Neural progenitor cell (in vitro differentiated cells): ENCODE measurements at regions not wholly inside any gene's neighbourhood (a gene's known extent, or its start where the extent isn't known, plus 50 kb on each side); places are given as distances from the start of the nearest gene placed in this dataset.

ENCODE experiments used
- DNase-seq: peaks from one replicate; pipeline ENCODE4 v3.0.0-alpha.2; 2016; ENCODE audit warnings: low spot score
- H2AFZ ChIP-seq: fragments of 200-600 bp; sonication (generic); replicated peaks from 2 replicates; pipeline ENCODE4 v1.6.1; 2016; ENCODE audit warnings: antibody characterized with exemption
- H3F3A ChIP-seq: fragments of 200-600 bp; sonication (generic); 2 replicates; pipeline ENCODE4 v1.6.1; 2016; ENCODE audit warnings: antibody characterized with exemption, low read depth
- H3K27ac ChIP-seq: fragments of 200-600 bp; sonication (generic); 2 replicates; pipeline ENCODE4 v1.5.1; 2016; ENCODE audit warnings: mild to moderate bottlenecking
- H3K27me3 ChIP-seq: fragments of 200-600 bp; sonication (generic); 2 replicates; pipeline ENCODE4 v1.6.1; 2016; ENCODE audit warnings: mild to moderate bottlenecking, moderate library complexity
- H3K36me3 ChIP-seq: fragments of 200-600 bp; sonication (generic); 2 replicates; pipeline ENCODE4 v1.5.1; 2016
- H3K4me1 ChIP-seq: fragments of 200-600 bp; sonication (generic); 2 replicates; pipeline ENCODE4 v1.6.1; 2016; ENCODE audit warnings: mixed run types
- H3K4me2 ChIP-seq: fragments of 200-600 bp; sonication (generic); 2 replicates; pipeline ENCODE4 v1.6.1; 2016
- H3K4me3 ChIP-seq: fragments of 200-600 bp; sonication (generic); 2 replicates; pipeline ENCODE4 v1.5.1; 2016
- H3K79me2 ChIP-seq: fragments of 200-600 bp; sonication (generic); 2 replicates; pipeline ENCODE4 v1.6.1; 2016; ENCODE audit warnings: low read depth
- H3K9ac ChIP-seq: fragments of 200-600 bp; sonication (generic); 2 replicates; pipeline ENCODE4 v1.6.1; 2016
- H3K9me3 ChIP-seq: fragments of 200-600 bp; sonication (generic); 2 replicates; pipeline ENCODE4 v1.5.1; 2016; ENCODE audit warnings: low read depth
- H4K20me1 ChIP-seq: fragments of 200-600 bp; sonication (generic); 2 replicates; pipeline ENCODE4 v1.6.1; 2016; ENCODE audit warnings: low read depth
- H3K27ac Mint-ChIP-seq: 3 replicates; pipeline ENCODE4 v1.8.0; 2021; ENCODE audit warnings: mixed read lengths
- H3K27me3 Mint-ChIP-seq: 2 replicates; pipeline ENCODE4 v1.8.0; 2022; ENCODE audit warnings: low read depth, mild to moderate bottlenecking, inconsistent platforms, moderate library complexity, mixed read lengths; ENCODE audit not compliant: insufficient read depth
- H3K36me3 Mint-ChIP-seq: 3 replicates; pipeline ENCODE4 v1.8.0; 2021; ENCODE audit warnings: mixed read lengths
- H3K4me1 Mint-ChIP-seq: 3 replicates; pipeline ENCODE4 v1.8.0; 2021; ENCODE audit warnings: mixed read lengths
- H3K4me3 Mint-ChIP-seq: 3 replicates; pipeline ENCODE4 v1.8.0; 2021; ENCODE audit warnings: mild to moderate bottlenecking, moderate library complexity, mixed read lengths
- H3K9me3 Mint-ChIP-seq: 3 replicates; pipeline ENCODE4 v1.8.0; 2020; ENCODE audit warnings: mixed read lengths
- CTCF ChIP-seq: fragments of 200-600 bp; sonication (generic); IDR thresholded peaks from 2 replicates; pipeline ENCODE4 v1.5.1; 2017; ENCODE audit warnings: antibody characterized with exemption, mild to moderate bottlenecking
- EZH2 ChIP-seq: fragments of 200-600 bp; sonication (generic); IDR thresholded peaks from 2 replicates; pipeline ENCODE4 v1.6.1; 2017; ENCODE audit warnings: antibody characterized with exemption, mild to moderate bottlenecking, moderate library complexity
- EZH2phosphoT487 ChIP-seq: fragments of 200-600 bp; sonication (generic); IDR thresholded peaks from 2 replicates; pipeline ENCODE4 v1.6.1; 2017; ENCODE audit warnings: antibody characterized with exemption

- Histone ChIP-seq H3K4me1 (no peaks in the 10 kb centered on the region), H3K27ac (no peak overlapping the region)
Measured at GRCh38 chr3:152093901-152094300, 174.8 kb upstream of the MBNL1 start.

GRCh38 chr3:152094406-152094805, 174.3 kb upstream of the MBNL1 start:
- no peak overlapping the region for H3K27ac Mint-ChIP-seq
- H3K9me3 ChIP-seq: no peaks in the 10 kb centered on the region
- no peak overlapping the region for H3K4me3 ChIP-seq
- peaks cover 4% of the 10 kb centered on the region for H3K27me3 Mint-ChIP-seq
- no peak overlapping the region for H3K9ac ChIP-seq
- no peak for DNase-seq
- no peaks in the 10 kb centered on the region for H3K36me3 Mint-ChIP-seq
- H3F3A ChIP-seq: no peaks in the 10 kb centered on the region
- no peaks in the 10 kb centered on the region for H3K4me1 Mint-ChIP-seq
- H3K79me2 ChIP-seq: no peaks in the 10 kb centered on the region
- no peaks in the 10 kb centered on the region for H3K27me3 ChIP-seq
- no peak overlapping the region for H3K27ac ChIP-seq
- no peaks in the 10 kb centered on the region for H3K36me3 ChIP-seq
- no peak overlapping the region for H3K4me2 ChIP-seq
- peaks cover 4% of the 10 kb centered on the region for H3K9me3 Mint-ChIP-seq
- TF ChIP-seq CTCF (no peak), EZH2 (no peak), EZH2phosphoT487 (no peak)
- no peaks in the 10 kb centered on the region for H4K20me1 ChIP-seq
- H2AFZ ChIP-seq: no peak overlapping the region
- H3K4me3 Mint-ChIP-seq: no peak overlapping the region
- H3K4me1 ChIP-seq: no peaks in the 10 kb centered on the region

More at GRCh38 chr3:152093901-152094300, 174.8 kb upstream of the MBNL1 start:
- no peaks in the 10 kb centered on the region for H3K36me3 ChIP-seq
- H3K27me3 ChIP-seq: no peaks in the 10 kb centered on the region
- H3K27ac Mint-ChIP-seq: no peak overlapping the region
- H3K9ac ChIP-seq: no peak overlapping the region
- H3K79me2 ChIP-seq: no peaks in the 10 kb centered on the region
- no peaks in the 10 kb centered on the region for H3F3A ChIP-seq
- no peaks in the 10 kb centered on the region for H3K9me3 ChIP-seq
- H3K36me3 Mint-ChIP-seq: no peaks in the 10 kb centered on the region
- no peak overlapping the region for H3K4me3 ChIP-seq
- H4K20me1 ChIP-seq: no peaks in the 10 kb centered on the region
- no peak overlapping the region for H2AFZ ChIP-seq
- H3K4me2 ChIP-seq: no peak overlapping the region
- H3K4me1 Mint-ChIP-seq: no peaks in the 10 kb centered on the region
- DNase-seq: no peak
- no peak for TF ChIP-seq EZH2phosphoT487
- no peak for TF ChIP-seq CTCF
- no peak for TF ChIP-seq EZH2
- peaks cover 4% of the 10 kb centered on the region for H3K9me3 Mint-ChIP-seq
- no peak overlapping the region for H3K4me3 Mint-ChIP-seq
- H3K27me3 Mint-ChIP-seq: peaks cover 4% of the 10 kb centered on the region

- TF ChIP-seq EZH2phosphoT487 (no peak), CTCF (no peak), EZH2 (no peak)
- Histone ChIP-seq H2AFZ (no peak overlapping the region), H3K9ac (no peak overlapping the region), H3K27ac (no peak overlapping the region), H3K4me3 (no peak overlapping the region), H3K36me3 (no peaks in the 10 kb centered on the region), H3K27me3 (no peaks in the 10 kb centered on the region), H3K4me2 (no peak overlapping the region), H3K9me3 (no peaks in the 10 kb centered on the region), H3K4me1 (no peaks in the 10 kb centered on the region), H3K79me2 (no peaks in the 10 kb centered on the region), H4K20me1 (no peaks in the 10 kb centered on the region), H3F3A (no peaks in the 10 kb centered on the region)
- no peak overlapping the region for H3K4me3 Mint-ChIP-seq
- no peaks in the 10 kb centered on the region for H3K36me3 Mint-ChIP-seq
- H3K27me3 Mint-ChIP-seq: peaks cover 4% of the 10 kb centered on the region
- H3K4me1 Mint-ChIP-seq: no peaks in the 10 kb centered on the region
- DNase-seq: no peak
- peaks cover 4% of the 10 kb centered on the region for H3K9me3 Mint-ChIP-seq
- no peak overlapping the region for H3K27ac Mint-ChIP-seq
Measured at GRCh38 chr3:152095472-152095871, 173.3 kb upstream of the MBNL1 start.
